NT2/D1 (cell line): ENCODE measurements at regions not wholly inside any gene's neighbourhood (a gene's known extent, or its start where the extent isn't known, plus 50 kb on each side); places are given as distances from the start of the nearest gene placed in this dataset.

Experiments used
- YY1 ChIP-seq: IDR thresholded peaks from 2 replicates; pipeline ENCODE4 v1.6.1; 2011; ENCODE audit not compliant: insufficient read length, insufficient read depth
- ZNF274 ChIP-seq: IDR thresholded peaks from 2 replicates; pipeline ENCODE4 v1.6.1; 2011; ENCODE audit warnings: mild to moderate bottlenecking, low read depth, low read length

DNA sequence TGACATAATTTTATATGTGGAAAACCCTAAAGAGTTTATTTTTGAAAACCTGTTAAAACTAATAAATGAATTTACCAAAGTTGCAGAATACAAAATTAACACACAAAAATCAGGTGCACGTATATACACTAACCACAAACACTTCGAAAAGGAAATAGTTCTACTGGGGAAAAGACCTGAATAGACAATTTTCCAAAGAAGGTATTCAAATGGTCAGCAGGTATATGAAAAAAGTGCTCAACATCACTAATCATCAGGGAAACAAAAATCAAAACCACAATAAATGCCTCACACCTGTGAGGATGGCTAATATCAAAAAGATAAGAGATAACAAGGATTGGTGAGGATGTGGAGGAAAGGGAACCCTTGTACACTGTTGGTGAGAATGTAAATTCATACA, 110.6 kb downstream of the PXDC1 start:
- TF ChIP-seq ZNF274 (no peak), YY1 (no peak)
